ENCODE measurements at regions not wholly inside any gene's neighbourhood (a gene's known extent, or its start where the extent isn't known, plus 50 kb on each side); places are given as distances from the start of the nearest gene placed in this dataset.

GRCh38 chr2:81739966-81740365 lies 1435.4 kb upstream of the LRRTM1 start:
- TF ChIP-seq CTCF (IDR thresholded peaks at IDR 0.05): no peak
- TF ChIP-seq ZFX (IDR thresholded peaks at IDR 0.05; ENCODE audit: borderline replicate concordance): no peak

Measured in 22Rv1 (cell line).